Activated CD8-positive, alpha-beta memory T cell treated with anti-CD3 and anti-CD28 coated beads, Interleukin-2, amount 50 U/mL, for 1 hour (primary cell): ENCODE measurements at regions not wholly inside any gene's neighbourhood (a gene's known extent, or its start where the extent isn't known, plus 50 kb on each side); places are given as distances from the start of the nearest gene placed in this dataset.

ENCODE experiments used
- DNase-seq: peaks from one replicate; pipeline ENCODE4 v3.0.0-alpha.2; 2020; ENCODE audit errors: extremely low read depth

DNA sequence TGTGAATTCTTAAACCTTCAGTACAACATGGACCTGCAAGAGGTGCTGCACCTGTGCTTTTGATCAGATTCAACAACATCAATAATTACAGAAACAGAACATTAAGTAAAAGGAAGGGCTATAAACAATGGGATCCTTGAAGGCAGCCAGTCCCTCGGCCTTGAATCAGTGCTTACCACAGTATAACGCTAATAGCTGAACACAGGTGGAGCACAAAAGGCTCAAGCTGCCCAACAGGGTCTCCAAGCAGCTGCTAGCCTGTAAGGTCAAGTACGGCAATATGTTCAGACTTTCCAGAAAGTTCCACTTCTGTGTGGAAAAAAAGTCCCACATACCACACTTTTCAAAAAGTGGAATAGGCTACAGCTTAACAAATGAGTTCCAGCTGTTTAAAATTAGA lies 61.9 kb upstream of the ITGA1 start:
- DNase-seq, result no peak

- no peak for DNase-seq
These were observed 60.7 kb upstream of the ITGA1 start for GRCh38 chr5:52727020-52727419.

DNA sequence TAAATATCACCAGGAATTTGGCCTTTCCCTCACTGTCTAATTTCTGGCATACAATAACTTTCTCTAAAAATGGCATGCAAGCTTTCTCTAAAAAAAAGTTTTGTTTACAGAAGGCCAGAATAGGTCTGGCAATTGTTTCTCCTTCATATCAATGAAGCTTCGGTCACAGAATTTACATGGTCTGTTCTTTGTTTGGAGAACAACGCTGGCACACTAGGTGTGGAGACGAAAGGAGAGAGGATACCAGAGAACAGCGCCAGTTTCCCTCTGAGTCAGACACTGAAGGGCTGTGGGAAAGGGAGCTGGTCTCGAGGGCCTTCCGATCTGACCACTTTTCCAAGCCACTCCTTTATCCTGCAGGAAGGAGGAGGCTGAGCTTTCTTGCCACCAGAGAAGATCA lies 60.1 kb upstream of the ITGA1 start:
- no peak for DNase-seq

DNA sequence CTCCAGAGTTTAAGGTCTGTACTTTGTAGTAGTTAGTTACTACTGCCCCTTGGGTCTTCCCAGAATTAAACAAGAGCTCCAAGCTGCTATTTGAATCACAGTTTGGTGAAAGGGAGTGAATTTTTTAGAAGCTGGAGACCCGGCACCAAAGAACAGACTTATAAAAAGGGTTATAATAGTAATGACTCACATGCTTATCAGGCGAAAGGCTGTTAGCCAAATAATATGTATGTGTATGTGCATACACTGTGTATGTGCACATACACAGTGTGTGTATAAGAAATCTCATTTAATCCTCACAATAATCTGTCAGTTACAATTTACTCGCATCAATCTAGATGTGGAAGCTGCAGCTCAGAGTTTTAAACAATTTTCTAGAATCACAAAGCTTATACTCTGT lies 59.5 kb upstream of the ITGA1 start:
- no peak for DNase-seq

- no peak for DNase-seq
These were observed 59.0 kb upstream of the ITGA1 start for GRCh38 chr5:52728686-52729085.

DNA sequence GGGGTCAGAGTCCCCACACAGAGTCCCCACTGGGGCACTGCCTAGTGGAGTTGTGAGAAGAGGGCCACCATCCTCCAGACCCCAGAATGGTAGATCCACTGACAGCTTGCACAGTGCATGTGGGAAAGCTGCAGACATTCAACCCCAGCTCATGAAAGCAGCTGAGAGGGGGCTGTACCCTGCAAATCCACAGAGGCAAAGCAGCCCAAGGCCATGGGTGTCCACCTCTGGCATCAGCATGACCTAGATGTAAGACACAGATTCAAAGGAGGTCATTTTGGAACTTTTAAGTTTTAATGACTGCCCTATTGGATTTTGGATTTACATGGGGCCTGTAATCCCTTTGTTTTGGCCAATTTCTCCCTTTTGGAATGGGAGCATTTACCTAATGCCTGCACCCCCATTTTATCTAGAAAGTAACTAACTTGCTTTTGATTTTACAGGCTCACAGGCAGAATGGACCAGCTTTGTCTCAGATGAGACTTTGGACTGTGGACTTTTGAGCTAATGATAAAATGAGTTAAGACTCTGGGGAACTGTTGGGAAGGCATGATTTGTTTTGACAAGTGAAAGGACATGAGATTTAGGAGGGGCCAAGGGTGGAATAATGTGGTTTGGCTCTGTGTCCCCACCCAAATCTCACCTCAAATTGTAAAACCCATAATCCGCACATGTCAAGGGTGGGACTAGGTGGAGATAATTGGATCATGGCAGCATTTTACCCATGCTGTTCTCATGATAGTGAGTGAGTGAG lies 56.3 kb upstream of the ITGA1 start:
- no peak for DNase-seq

- DNase-seq, result no peak
These were observed 53.2 kb upstream of the ITGA1 start for GRCh38 chr5:52734557-52734956.

GRCh38 chr5:52735139-52735538 lies 52.6 kb upstream of the ITGA1 start:
- DNase-seq, result no peak
